Heart left ventricle (tissue), 16 donors: ENCODE measurements at regions not wholly inside any gene's neighbourhood (a gene's known extent, or its start where the extent isn't known, plus 50 kb on each side); places are given as distances from the start of the nearest gene placed in this dataset.

ENCODE experiments used
- ATAC-seq, 4 donors: fragments of 200-7000 bp; cut with Tn5 transposase; one replicate each; pipeline ENCODE4 v1.9.1; 2020 to 2022; ENCODE audit warnings: moderate library complexity in 4 of 4, mild to moderate bottlenecking in 3 of 4, moderate number of reproducible peaks in 1 of 4
- DNase-seq, 5 donors: peaks; one replicate each; pipeline ENCODE4 v3.0.0-alpha.2; 2020
- H3K27ac ChIP-seq, 12 donors: fragments of 200-600 bp; sonication (generic) in 4 of 12; one replicate each; pipeline versions ENCODE4 v1.5.0 to v1.8.0; 2016 to 2022; ENCODE audit warnings: mild to moderate bottlenecking in 2 of 12
- H3K27me3 ChIP-seq, 9 donors: fragments of 200-600 bp; sonication (generic) in 2 of 9; one replicate each; pipeline versions ENCODE4 v1.5.1 to v1.8.0; 2016 to 2022; ENCODE audit warnings: mild to moderate bottlenecking in 3 of 9
- H3K36me3 ChIP-seq, 9 donors: fragments of 200-600 bp; sonication (generic) in 2 of 9; one replicate each; pipeline versions ENCODE4 v1.5.0 to v1.8.0; 2018 to 2022; ENCODE audit warnings: mild to moderate bottlenecking in 2 of 9
- H3K4me1 ChIP-seq, 12 donors: fragments of 200-600 bp; sonication (generic) in 4 of 12; one replicate each; pipeline versions ENCODE4 v1.5.0 to v1.8.0; 2016 to 2022; ENCODE audit warnings: mild to moderate bottlenecking in 3 of 12
- H3K4me3 ChIP-seq, 12 donors: fragments of 200-600 bp; sonication (generic) in 4 of 12; one replicate each; pipeline versions ENCODE4 v1.5.0 to v1.8.0; 2017 to 2022; ENCODE audit warnings: mild to moderate bottlenecking in 9 of 12, moderate library complexity in 4 of 12
- H3K9me3 ChIP-seq, 12 donors: fragments of 200-600 bp; sonication (generic) in 4 of 12; one replicate each; pipeline versions ENCODE4 v1.5.0 to v1.8.0; 2016 to 2022; ENCODE audit warnings: mild to moderate bottlenecking in 1 of 12
- POLR2A ChIP-seq, 2 donors: fragments of 450-650 bp; IDR thresholded peaks; one replicate each; pipeline ENCODE4 v1.6.1; 2017; ENCODE audit warnings: antibody characterized with exemption in 2 of 2, mild to moderate bottlenecking in 2 of 2, moderate library complexity in 2 of 2
- WGBS, 4 donors: extraction: QIAGEN DNeasy Blood & Tissue Kit in 2 of 4; methylation state at CpG; one replicate each; pipeline versions ENCODE4 v1.1.5 to v1.1.7; 2013 to 2018; 5-methylcytosine and 5-hydroxymethylcytosine counted together
- intact Hi-C, 10 donors: fragments of 100-400 bp; cut with DNase I; formaldehyde crosslinking; loops; one replicate each; pipeline versions ENCODE4 v1.11.1 to v1.14.2; 2022
- TF ChIP-seq, protein P1 (sequence below), 12 donors: fragments of 200-600 bp; sonication (generic) in 4 of 12; IDR thresholded peaks; one replicate each; pipeline versions ENCODE4 v1.5.0 to v1.8.0; 2018 to 2022; ENCODE audit warnings: antibody characterized with exemption in 12 of 12, mild to moderate bottlenecking in 5 of 12
- donor health status: ischemic (EF 13 %, LVEDD 7.1; RV severe dilation, severe dysfunction).
- donor health status: healthy with polysubstance abuse.
- donor health status: DM: no; HTN: yes; CAD: no.
- donor health status: DM: no; HTN: no; CAD: no.
- donor health status: ischemic (EF 25% LVEDD 6.9; RV normal size, moderate dysfunction).
- donor health status: ischemic (EF 25% LVEDD 5.7; RV mildly dilated, moderate dysfunction).
- donor health status: healthy.
- donor health status: DM: yes; HTN: yes; CAD: no.
- donor health status: ischemic (EF 35%, LVEDD 5.7; RV mildly dilated, moderate dysfunction).
- donor health status: nonischemic (EF 11% LVEDD 7.7; RV severe dilation, severe dysfunction).
- donor health status: DM: yes; HTN: yes; CAD: no.
- donor health status: PGD.
- donor health status: ischemic (EF 29% LVEDD 5.4; RV normal size, mild dysfunction).
- donor health status: nonischemic (EF 23%, LVEDD 6.1; RV moderate dilation, normal function).

GRCh38 chr9:23441275-23441674, 384.8 kb downstream of the ELAVL2 start:
- TF ChIP-seq, protein P1, sequence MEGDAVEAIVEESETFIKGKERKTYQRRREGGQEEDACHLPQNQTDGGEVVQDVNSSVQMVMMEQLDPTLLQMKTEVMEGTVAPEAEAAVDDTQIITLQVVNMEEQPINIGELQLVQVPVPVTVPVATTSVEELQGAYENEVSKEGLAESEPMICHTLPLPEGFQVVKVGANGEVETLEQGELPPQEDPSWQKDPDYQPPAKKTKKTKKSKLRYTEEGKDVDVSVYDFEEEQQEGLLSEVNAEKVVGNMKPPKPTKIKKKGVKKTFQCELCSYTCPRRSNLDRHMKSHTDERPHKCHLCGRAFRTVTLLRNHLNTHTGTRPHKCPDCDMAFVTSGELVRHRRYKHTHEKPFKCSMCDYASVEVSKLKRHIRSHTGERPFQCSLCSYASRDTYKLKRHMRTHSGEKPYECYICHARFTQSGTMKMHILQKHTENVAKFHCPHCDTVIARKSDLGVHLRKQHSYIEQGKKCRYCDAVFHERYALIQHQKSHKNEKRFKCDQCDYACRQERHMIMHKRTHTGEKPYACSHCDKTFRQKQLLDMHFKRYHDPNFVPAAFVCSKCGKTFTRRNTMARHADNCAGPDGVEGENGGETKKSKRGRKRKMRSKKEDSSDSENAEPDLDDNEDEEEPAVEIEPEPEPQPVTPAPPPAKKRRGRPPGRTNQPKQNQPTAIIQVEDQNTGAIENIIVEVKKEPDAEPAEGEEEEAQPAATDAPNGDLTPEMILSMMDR (IDR thresholded peaks at IDR 0.05): no peak
- no peak for TF ChIP-seq POLR2A (IDR thresholded peaks at IDR 0.05)
- no peaks in the 10 kb centered on the region for H3K4me1 ChIP-seq
- ATAC-seq (no peak), DNase-seq (no peak)
- H3K27ac ChIP-seq: no peak overlapping the region
- peaks cover 0 to 3% (median 0%) of the 10 kb centered on the region in 9 donors for H3K27me3 ChIP-seq
- 89 to 93% (median 92%) methylated on average over 6 of the region's 6 CpGs for WGBS, 4 donors
- intact Hi-C loops: no loop called here
- no peaks in the 10 kb centered on the region for H3K36me3 ChIP-seq
- H3K9me3 ChIP-seq: no peaks in the 10 kb centered on the region
- no peak overlapping the region for H3K4me3 ChIP-seq

DNA sequence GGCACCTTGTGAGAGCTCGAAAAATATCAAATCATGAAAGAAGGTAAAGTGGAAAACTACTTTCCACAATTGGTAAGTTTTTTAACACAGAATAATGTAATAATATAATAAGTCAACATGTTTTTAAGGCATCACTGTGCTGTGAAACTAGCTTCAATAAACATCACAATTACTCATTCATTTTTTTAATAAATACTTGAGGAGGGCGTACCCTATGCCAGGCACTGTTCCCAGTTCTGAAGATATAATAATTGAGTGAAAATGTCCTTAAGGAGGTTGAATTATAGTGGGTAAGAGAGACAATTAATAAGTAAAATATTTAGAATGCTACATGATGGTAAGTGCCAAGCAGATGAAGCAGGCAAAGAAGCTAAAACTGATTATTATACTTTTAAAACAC, 381.4 kb downstream of the ELAVL2 start:
- intact Hi-C loops: no loop called here
- DNase-seq (no peak), ATAC-seq (no peak)
- Histone ChIP-seq H3K36me3 (no peaks in the 10 kb centered on the region), H3K9me3 (no peaks in the 10 kb centered on the region), H3K27me3 (peaks cover 0 to 3% (median 0%) of the 10 kb centered on the region in 9 donors), H3K4me1 (no peaks in the 10 kb centered on the region), H3K27ac (no peak overlapping the region), H3K4me3 (no peak overlapping the region)
- TF ChIP-seq POLR2A (IDR thresholded peaks at IDR 0.05): no peak
- TF ChIP-seq, protein P1 (IDR thresholded peaks at IDR 0.05): no peak
- 54 to 64% (median 62%) methylated on average over 2 of the region's 2 CpGs for WGBS, 4 donors

GRCh38 chr9:23447166-23447565, 378.9 kb downstream of the ELAVL2 start:
- 25 to 30% (median 28%) methylated on average over 3 of the region's 3 CpGs for WGBS, 4 donors
- DNase-seq (no peak), ATAC-seq (no peak)
- Histone ChIP-seq H3K27me3 (no peaks in the 10 kb centered on the region), H3K36me3 (no peaks in the 10 kb centered on the region), H3K4me1 (no peaks in the 10 kb centered on the region), H3K4me3 (no peak overlapping the region), H3K27ac (no peak overlapping the region), H3K9me3 (no peaks in the 10 kb centered on the region)
- intact Hi-C loops: no loop called here
- no peak for TF ChIP-seq POLR2A (IDR thresholded peaks at IDR 0.05)
- TF ChIP-seq, protein P1 (IDR thresholded peaks at IDR 0.05): no peak

- no peak for DNase-seq
- Histone ChIP-seq H3K4me1 (no peaks in the 10 kb centered on the region), H3K9me3 (no peaks in the 10 kb centered on the region), H3K27me3 (no peaks in the 10 kb centered on the region), H3K4me3 (no peak overlapping the region), H3K27ac (no peak overlapping the region), H3K36me3 (no peaks in the 10 kb centered on the region)
- ATAC-seq: no peak
- TF ChIP-seq, protein P1 (IDR thresholded peaks at IDR 0.05): no peak
- 56 to 71% (median 68%) methylated on average over 4 of the region's 4 CpGs for WGBS, 4 donors
- intact Hi-C loops: no loop called here
Measured at GRCh38 chr9:23447944-23448343, 378.1 kb downstream of the ELAVL2 start.
